ENCODE measurements at regions not wholly inside any gene's neighbourhood (a gene's known extent, or its start where the extent isn't known, plus 50 kb on each side); places are given as distances from the start of the nearest gene placed in this dataset.
"Not testable (repeated sequence)": the region's sequence is repeated elsewhere in the genome, so short reads cannot be mapped to it uniquely, and the experiment has no call there.

- no peak overlapping the region for H3K4me3 ChIP-seq (ENCODE audit: low read depth, low read length)
- in situ Hi-C loops (cut with HindIII; ENCODE audit: low sequenced_read_pairs): no loop called here
- no peak for TF ChIP-seq CTCF (IDR thresholded peaks at IDR 0.05; ENCODE audit: low read depth, low read length, missing control alignments)
- no peak for DNase-seq (ENCODE audit: low read depth)
Measured at GRCh38 chr12:82595941-82596340, 90.8 kb upstream of the TMTC2 start.

GRCh38 chr12:82596483-82596882 is 90.2 kb upstream of the TMTC2 start:
- DNase-seq (ENCODE audit: low read depth): no peak
- no peak overlapping the region for H3K4me3 ChIP-seq (ENCODE audit: low read depth, low read length)
- TF ChIP-seq CTCF (IDR thresholded peaks at IDR 0.05; ENCODE audit: low read depth, low read length, missing control alignments): no peak
- in situ Hi-C loops (cut with HindIII; ENCODE audit: low sequenced_read_pairs): no loop called here

- DNase-seq (ENCODE audit: low read depth): no peak
- in situ Hi-C loops (cut with HindIII; ENCODE audit: low sequenced_read_pairs): no loop called here
- H3K4me3 ChIP-seq (ENCODE audit: low read depth, low read length): no peak overlapping the region
- TF ChIP-seq CTCF (IDR thresholded peaks at IDR 0.05; ENCODE audit: low read depth, low read length, missing control alignments): no peak
Measured at GRCh38 chr12:82600379-82600778, 86.3 kb upstream of the TMTC2 start.

- peak; percentile 37 for DNase-seq (ENCODE audit: low read depth)
- in situ Hi-C loops (cut with HindIII; ENCODE audit: low sequenced_read_pairs): not testable (repeated sequence)
Measured at GRCh38 chr12:82603647-82604046, 83.1 kb upstream of the TMTC2 start.

GRCh38 chr12:82605115-82605514 is 81.6 kb upstream of the TMTC2 start:
- no peak for TF ChIP-seq CTCF (IDR thresholded peaks at IDR 0.05; ENCODE audit: low read depth, low read length, missing control alignments)

More at GRCh38 chr12:82603647-82604046, 83.1 kb upstream of the TMTC2 start:
- not testable (repeated sequence) for H3K4me3 ChIP-seq (ENCODE audit: low read depth, low read length)

GRCh38 chr12:82608706-82609105 is 78.0 kb upstream of the TMTC2 start:
- DNase-seq (ENCODE audit: low read depth): peak; percentile 22
- in situ Hi-C loops (cut with HindIII; ENCODE audit: low sequenced_read_pairs): no loop called here
- no peak overlapping the region for H3K4me3 ChIP-seq (ENCODE audit: low read depth, low read length)
- TF ChIP-seq CTCF (IDR thresholded peaks at IDR 0.05; ENCODE audit: low read depth, low read length, missing control alignments): no peak

More at GRCh38 chr12:82605115-82605514, 81.6 kb upstream of the TMTC2 start:
- no peak overlapping the region for H3K4me3 ChIP-seq (ENCODE audit: low read depth, low read length)
- in situ Hi-C loops (cut with HindIII; ENCODE audit: low sequenced_read_pairs): no loop called here
- DNase-seq (ENCODE audit: low read depth): no peak

GRCh38 chr12:82609234-82609914 is 77.3 kb upstream of the TMTC2 start:
- no peak for DNase-seq (ENCODE audit: low read depth)
- in situ Hi-C loops (cut with HindIII; ENCODE audit: low sequenced_read_pairs): no loop called here
- no peak for TF ChIP-seq CTCF (IDR thresholded peaks at IDR 0.05; ENCODE audit: low read depth, low read length, missing control alignments)
- no peak overlapping the region for H3K4me3 ChIP-seq (ENCODE audit: low read depth, low read length)
